ENCODE measurements at regions not wholly inside any gene's neighbourhood (a gene's known extent, or its start where the extent isn't known, plus 50 kb on each side); places are given as distances from the start of the nearest gene placed in this dataset.

- DNase-seq: no peak
These were observed 1060.4 kb downstream of the EFNB2 start for GRCh38 chr13:105474983-105475610.

- DNase-seq: no peak
These were observed 1063.8 kb downstream of the EFNB2 start for GRCh38 chr13:105471673-105472072.

- DNase-seq: no peak
These were observed 1069.1 kb downstream of the EFNB2 start for GRCh38 chr13:105466376-105466775.

GRCh38 chr13:105465745-105466144, 1069.7 kb downstream of the EFNB2 start, which contains the start of gene DAOA:
TSS of gene DAOA (plus strand) at chr13:105466045.
- no peak for DNase-seq

DNA sequence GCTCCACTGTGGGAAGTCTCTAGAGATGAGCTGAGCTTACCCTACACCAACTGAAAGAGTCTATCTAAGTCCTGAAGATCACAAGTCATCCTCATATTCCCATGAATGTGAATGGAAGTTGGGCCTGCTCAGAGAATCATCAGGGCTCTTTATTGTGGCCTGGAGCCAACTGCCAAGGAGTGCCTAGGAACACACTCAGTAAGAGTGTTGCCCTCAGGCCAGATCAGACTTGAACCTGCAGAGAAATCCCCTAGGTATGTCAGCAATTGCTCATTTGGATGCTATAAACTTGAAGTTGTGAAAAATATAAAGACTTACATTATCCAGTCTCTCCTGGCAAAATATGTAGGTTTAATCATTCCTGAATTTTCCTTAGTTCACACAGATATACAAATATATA, 1070.2 kb downstream of the EFNB2 start:
- no peak for DNase-seq

DNA sequence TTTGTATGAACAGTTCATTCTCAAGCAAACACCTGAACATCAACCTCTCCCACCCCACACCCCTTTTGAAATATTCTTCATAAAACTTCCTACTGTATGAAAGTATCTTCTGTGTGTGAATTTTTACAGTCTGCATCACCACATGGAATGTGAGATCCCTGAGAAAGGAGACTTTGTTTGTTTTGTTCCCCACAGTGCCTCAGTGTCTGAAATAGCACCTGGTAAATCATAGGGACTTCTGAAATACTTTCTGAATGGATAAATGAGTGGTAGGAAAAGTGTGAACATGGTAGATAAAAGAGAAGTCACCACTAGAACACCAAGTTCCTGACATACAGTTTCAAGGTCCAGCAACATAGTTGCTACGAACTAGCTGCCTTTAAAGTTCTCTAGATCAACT, 1071.2 kb downstream of the EFNB2 start:
- DNase-seq: no peak

GRCh38 chr13:105463011-105463501, 1072.4 kb downstream of the EFNB2 start:
- DNase-seq: no peak

GRCh38 chr13:105462098-105462497, 1073.4 kb downstream of the EFNB2 start:
- DNase-seq: no peak

DNA sequence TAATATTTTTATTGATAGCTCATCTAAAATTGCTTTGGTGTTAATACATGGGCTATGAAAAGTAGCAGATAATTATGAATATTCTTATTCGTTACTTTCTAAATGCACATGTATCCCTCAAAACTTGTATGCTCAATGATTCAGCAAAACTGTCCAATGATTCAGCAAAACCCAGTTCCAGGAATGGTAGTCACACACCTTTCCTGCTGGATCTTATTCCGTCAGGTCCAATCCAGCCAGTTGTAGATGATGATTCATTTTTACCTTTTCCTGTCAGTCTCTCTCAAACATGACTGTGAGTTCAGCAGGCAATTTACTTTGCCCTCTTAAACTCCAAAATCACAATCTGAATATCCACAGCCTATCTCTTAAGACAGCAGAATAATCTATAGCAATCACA, 1082.6 kb downstream of the EFNB2 start:
- no peak for DNase-seq

DNA sequence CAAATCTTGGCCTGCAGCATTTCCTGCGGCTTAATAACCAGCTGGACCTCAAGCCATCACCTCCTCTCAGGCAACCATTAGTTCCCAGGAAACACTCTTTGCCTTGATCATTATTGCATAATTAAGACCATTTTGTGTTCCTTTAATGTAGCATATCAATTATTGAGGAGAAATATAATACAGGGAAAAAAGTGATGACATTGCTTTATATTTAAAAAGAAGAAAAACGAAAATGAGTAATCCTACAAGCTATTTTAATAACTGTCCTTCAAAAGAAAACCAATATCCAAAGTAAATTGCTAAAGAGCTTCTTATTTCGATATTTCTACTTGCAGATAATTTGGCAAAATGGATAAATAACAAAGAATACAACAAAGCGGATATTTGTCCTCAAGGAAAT, 1084.7 kb downstream of the EFNB2 start:
- no peak for DNase-seq

DNA sequence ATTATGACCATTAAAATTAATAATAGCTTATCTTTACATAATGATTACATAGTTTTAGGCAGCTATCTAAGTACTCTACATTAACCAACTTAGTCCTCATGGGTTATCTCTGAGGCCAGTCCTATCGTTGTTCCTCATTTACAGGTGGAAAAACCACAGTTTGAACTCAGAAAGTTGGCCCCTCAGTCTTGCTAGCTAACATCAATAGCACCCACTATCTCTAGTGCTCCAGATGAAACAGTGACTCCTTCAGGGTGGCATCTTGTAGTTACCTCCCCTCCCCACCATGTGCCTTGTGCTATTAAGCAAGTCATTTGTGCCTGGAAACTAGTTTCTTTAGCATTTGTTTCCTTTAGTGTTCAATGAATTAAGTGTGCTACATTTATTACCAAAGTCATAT, 1086.7 kb downstream of the EFNB2 start:
- no peak for DNase-seq

DNA sequence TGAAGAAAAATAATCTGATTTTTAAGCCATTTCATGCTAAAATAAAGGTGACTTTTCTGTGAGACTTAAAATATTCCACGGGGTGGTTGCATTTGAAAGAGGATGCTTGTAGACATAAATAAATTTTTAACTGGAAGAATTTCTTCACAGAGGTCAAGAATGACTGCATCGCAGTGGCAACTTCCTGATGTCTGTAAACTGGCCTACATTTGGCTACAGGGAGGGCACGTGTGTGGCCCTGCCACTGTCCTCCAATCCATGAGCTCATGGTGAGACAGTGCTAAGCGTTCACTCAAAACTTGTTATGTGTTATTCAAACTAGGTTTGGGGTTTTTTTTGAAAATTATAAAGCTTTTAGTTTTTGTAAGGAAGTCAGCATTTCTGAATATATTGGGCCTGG, 1089.3 kb downstream of the EFNB2 start:
- DNase-seq: no peak

DNA sequence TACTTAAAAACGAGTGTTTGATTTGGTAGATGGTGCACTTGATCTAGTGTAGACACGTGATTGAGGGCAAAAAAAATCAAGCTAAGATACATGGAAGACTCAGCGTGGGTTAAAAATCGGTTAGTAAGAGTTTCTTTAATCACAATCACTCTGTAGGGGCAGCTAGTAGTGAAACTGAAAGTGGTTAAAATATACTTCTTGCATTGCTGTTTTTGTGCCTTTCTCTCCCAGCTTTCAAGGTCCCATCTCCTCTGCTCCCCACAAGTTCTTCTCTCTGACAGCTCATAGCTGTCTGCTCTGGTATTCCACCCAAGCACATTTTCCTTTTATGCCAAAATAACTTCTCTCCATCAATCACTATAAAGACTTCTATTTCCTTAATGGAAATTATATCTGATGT, 1089.7 kb downstream of the EFNB2 start:
- no peak for DNase-seq

DNA sequence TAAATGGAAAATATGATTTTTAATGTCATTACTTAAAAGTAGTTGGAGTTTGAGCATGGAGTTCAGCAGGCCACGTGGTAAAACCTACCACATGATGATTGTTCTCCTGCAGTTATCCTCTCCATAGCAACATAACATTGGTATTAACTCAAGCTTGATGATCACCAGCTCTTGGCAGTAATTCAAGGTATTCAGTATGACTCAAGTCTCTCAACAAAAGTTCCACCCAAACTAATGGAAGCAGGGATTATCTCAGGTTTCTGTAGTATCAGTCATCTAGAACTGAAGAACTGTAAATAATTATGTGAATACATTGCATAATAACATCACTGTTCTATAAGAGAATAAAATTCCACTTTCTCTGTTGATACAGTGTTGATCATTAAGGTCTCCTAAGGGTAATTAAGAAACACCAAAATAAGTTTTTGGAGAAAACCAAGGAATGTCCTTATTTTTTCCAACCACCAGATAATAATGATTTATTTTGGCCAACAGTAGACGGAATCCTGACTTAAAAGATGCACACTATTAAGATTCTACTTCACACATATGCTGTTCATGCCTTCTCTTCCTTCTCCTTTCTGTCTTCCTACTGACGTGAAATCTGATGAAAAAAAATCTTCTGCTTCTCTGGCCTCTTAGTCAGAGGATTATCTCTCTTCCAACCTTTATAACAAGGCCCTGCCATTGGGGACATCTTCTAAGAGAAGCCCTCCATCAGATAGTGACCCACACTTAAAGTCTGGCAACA, 1092.3 kb downstream of the EFNB2 start:
- DNase-seq: no peak

GRCh38 chr13:105442040-105442439, 1093.4 kb downstream of the EFNB2 start:
- DNase-seq: no peak

DNA sequence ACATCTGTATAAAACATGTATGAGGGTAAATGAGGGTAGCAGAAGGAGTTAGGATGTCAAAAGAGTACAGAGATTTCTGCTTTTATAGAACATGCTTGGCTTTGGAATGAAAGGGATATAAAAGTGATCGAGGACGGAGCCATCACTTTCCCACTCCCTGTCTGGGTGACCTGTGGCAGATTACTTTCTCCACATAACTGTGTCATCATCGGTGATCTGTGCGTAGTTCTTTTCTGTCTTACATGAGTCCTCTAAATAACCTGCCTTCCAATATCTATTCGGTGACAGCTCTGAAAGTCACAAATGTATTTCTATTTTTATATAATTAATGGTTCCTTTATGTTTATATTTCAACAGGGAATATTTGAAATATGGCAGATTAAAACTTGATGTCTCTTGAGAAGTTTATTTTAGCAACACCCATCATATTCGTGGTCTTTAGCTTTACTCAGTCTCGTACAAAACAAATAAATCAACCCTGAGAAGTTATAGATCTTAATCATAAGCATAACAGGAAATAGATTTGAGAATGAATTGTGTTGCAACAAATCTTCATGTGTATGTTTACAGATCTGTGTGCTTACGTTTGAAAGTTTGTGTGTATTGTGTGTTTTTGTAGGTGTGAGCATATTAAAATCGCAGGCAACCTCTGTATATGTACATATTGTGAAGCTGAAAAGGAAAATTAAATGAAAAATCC, 1094.3 kb downstream of the EFNB2 start:
- no peak for DNase-seq

GRCh38 chr13:105436943-105437342, 1098.5 kb downstream of the EFNB2 start:
- DNase-seq: no peak

- DNase-seq: no peak
These were observed 1103.0 kb downstream of the EFNB2 start for GRCh38 chr13:105432438-105432837.

DNA sequence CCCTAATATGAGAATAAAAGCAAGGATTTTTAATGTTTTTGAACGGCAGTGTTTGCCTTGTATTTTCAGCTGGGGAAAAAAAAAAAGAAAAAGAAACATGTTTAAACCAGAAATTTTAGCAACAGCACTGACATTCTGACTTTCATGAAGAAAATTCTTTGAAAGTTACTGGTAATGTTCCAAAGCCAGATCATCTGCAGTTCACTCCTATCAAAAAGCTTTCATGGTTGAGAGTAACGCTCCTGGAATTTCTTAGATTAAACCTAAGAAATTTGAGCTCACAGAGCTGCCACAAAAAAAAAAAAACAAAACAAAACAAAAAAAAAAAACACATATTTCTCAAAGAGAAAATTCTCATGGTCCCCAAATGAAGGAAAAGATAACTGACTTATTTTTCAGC, 1106.7 kb downstream of the EFNB2 start:
- DNase-seq: no peak

GRCh38 chr13:105426441-105426840, 1109.0 kb downstream of the EFNB2 start:
- DNase-seq: no peak

DNA sequence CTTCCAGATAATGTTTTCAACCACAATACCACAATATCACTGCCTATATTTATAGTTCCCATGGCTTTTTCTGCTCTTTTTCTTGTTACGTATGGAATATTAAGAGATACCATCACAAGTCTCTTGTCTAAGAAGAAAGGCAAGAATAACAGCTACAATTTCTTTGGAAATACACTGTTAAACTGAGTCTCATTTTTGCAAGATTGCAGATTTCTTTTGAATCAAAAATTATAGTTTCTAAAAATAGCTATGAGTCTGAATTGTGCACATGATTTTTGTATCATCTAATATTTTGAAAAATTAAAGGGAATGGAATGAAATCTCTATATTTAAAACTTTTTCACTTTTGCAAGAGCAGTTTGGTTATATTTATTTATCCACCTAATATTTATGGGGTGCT, 1120.8 kb downstream of the EFNB2 start:
- no peak for DNase-seq

GRCh38 chr13:105412171-105412570, 1123.3 kb downstream of the EFNB2 start:
- no peak for DNase-seq

DNA sequence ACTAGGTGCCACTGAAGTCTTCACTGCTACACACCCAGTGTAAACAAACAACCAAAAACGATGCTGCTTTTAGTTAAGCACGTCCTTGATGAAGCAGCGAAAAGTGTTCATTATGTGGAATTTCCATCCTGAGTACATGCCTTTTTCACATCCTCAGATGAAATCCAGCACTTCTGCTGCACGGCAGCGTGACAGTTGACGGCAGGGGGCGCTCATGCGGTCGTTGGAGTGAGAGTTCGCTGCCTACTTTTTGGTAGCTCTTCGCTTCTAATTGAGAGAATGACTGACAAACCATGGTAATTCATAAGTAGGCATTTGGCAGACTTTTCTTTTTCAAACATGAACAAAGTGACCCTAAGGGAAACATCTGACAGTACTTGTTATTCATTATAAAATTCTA, 1124.9 kb downstream of the EFNB2 start:
- peak; percentile 62 for DNase-seq

DNA sequence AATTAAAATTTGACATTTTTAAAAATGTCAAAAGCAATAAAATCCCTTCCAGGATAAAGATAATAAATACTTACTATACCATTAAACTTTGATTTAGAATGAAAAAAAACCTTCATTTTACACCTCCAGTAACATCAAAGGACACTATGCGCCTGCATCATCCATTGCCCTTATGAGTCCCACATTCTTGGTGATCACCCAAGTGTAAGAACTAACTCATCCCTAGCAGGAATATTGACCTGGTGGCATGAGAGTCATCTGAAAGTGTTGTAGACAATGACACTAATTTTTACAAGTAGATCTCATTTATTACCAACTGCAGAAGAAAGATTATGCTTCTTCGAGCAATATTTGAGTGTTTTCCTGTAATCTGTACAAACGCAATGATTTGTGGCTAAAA, 1128.9 kb downstream of the EFNB2 start:
- no peak for DNase-seq

Measured in activated CD8-positive, alpha-beta memory T cell treated with anti-CD3 and anti-CD28 coated beads for 24 hours (primary cell).